Uterus (tissue), 2 donors: ENCODE measurements at regions not wholly inside any gene's neighbourhood (a gene's known extent, or its start where the extent isn't known, plus 50 kb on each side); places are given as distances from the start of the nearest gene placed in this dataset.

ENCODE experiments used
- POLR2A ChIP-seq, 2 donors: fragments of 450-650 bp; IDR thresholded peaks; one replicate each; pipeline ENCODE4 v1.6.1; 2016; ENCODE audit warnings: antibody characterized with exemption in 2 of 2, mild to moderate bottlenecking in 1 of 2, moderate library complexity in 1 of 2
- TF ChIP-seq, protein P1 (sequence below), 4 experiments: fragments of 200-600 bp in 2 of 4; fragments of 450-650 bp in 2 of 4; sonication (generic) in 2 of 4; IDR thresholded peaks; one replicate each; pipeline ENCODE4 v1.5.1; 2016 to 2019; ENCODE audit warnings: antibody characterized with exemption in 4 of 4, mild to moderate bottlenecking in 2 of 4, moderate library complexity in 1 of 4

DNA sequence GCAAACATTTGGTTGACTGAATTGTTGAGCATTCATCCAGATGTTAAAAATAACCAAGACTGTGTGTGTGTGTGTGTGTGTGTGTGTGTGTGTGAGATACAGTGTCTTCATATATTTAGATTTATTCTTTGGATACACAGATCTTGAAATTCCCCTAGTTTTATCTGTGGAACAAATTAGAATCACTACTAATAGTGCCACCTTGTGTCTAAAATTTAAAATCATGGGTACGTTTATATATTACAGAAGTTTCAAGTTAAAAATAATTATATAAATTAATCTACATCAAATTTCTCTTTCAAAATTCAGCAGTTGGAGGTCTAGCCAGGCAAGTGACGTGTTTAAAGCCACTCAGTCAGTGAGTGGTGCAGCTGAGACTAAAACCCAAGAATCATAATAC is 1566.2 kb upstream of the TENM4 start:
- TF ChIP-seq, protein P1, sequence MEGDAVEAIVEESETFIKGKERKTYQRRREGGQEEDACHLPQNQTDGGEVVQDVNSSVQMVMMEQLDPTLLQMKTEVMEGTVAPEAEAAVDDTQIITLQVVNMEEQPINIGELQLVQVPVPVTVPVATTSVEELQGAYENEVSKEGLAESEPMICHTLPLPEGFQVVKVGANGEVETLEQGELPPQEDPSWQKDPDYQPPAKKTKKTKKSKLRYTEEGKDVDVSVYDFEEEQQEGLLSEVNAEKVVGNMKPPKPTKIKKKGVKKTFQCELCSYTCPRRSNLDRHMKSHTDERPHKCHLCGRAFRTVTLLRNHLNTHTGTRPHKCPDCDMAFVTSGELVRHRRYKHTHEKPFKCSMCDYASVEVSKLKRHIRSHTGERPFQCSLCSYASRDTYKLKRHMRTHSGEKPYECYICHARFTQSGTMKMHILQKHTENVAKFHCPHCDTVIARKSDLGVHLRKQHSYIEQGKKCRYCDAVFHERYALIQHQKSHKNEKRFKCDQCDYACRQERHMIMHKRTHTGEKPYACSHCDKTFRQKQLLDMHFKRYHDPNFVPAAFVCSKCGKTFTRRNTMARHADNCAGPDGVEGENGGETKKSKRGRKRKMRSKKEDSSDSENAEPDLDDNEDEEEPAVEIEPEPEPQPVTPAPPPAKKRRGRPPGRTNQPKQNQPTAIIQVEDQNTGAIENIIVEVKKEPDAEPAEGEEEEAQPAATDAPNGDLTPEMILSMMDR (IDR thresholded peaks at IDR 0.05) = no peak
- TF ChIP-seq POLR2A (IDR thresholded peaks at IDR 0.05) = no peak
